RWPE2 (cell line): ENCODE measurements at regions not wholly inside any gene's neighbourhood (a gene's known extent, or its start where the extent isn't known, plus 50 kb on each side); places are given as distances from the start of the nearest gene placed in this dataset.

Experiments
- ATAC-seq: fragments of 200-7000 bp; cut with Tn5 transposase; 3 replicates; pipeline ENCODE4 v1.9.1; 2021; ENCODE audit warnings: low read depth
- DNase-seq: peaks from one replicate; pipeline ENCODE4 v3.0.0-alpha.2; 2020; ENCODE audit warnings: low spot score
- H3K27ac ChIP-seq: fragments of 450-650 bp; 2 replicates; pipeline ENCODE4 v1.5.1; 2017; ENCODE audit warnings: mild to moderate bottlenecking; ENCODE audit not compliant: poor library complexity, severe bottlenecking
- H3K27me3 ChIP-seq: fragments of 250-450 bp; sonication (Bioruptor Pico); 2 replicates; pipeline ENCODE4 v1.5.1; 2021; ENCODE audit warnings: mild to moderate bottlenecking, moderate library complexity; ENCODE audit not compliant: insufficient read depth, poor library complexity, severe bottlenecking
- H3K36me3 ChIP-seq: fragments of 250-450 bp; sonication (Bioruptor Pico); 2 replicates; pipeline ENCODE4 v1.5.1; 2020; ENCODE audit warnings: low read depth, mild to moderate bottlenecking, moderate library complexity
- H3K4me1 ChIP-seq: fragments of 250-450 bp; sonication (Bioruptor Pico); 2 replicates; pipeline ENCODE4 v1.5.1; 2021; ENCODE audit warnings: mild to moderate bottlenecking, moderate library complexity; ENCODE audit not compliant: insufficient read depth, poor library complexity, severe bottlenecking
- H3K4me3 ChIP-seq: fragments of 250-450 bp; sonication (Bioruptor Pico); 2 replicates; pipeline ENCODE4 v1.5.1; 2021; ENCODE audit warnings: mild to moderate bottlenecking, moderate library complexity; ENCODE audit not compliant: severe bottlenecking
- H3K9me3 ChIP-seq: fragments of 250-450 bp; sonication (Bioruptor Pico); 2 replicates; pipeline ENCODE4 v1.5.1; 2021; ENCODE audit warnings: mild to moderate bottlenecking, moderate library complexity; ENCODE audit not compliant: severe bottlenecking
- CTCF ChIP-seq: fragments of 450-650 bp; IDR thresholded peaks from one replicate; pipeline ENCODE4 v1.5.1; 2017; ENCODE audit warnings: mild to moderate bottlenecking, moderate library complexity; ENCODE audit not compliant: poor library complexity, severe bottlenecking

- no peaks in the 10 kb centered on the region for H3K4me1 ChIP-seq
- no peaks in the 10 kb centered on the region for H3K36me3 ChIP-seq
- peaks cover 18% of the 10 kb centered on the region for H3K27me3 ChIP-seq
- no peak for ATAC-seq
- no peak for DNase-seq
- no peaks in the 10 kb centered on the region for H3K9me3 ChIP-seq
- no peak for TF ChIP-seq CTCF
- no peak overlapping the region for H3K27ac ChIP-seq
- H3K4me3 ChIP-seq: no peak overlapping the region
Observed at GRCh38 chr1:37131281-37131680, 97.0 kb upstream of the GRIK3 start.

GRCh38 chr1:37133276-37134145 lies 99.2 kb upstream of the GRIK3 start:
- H3K9me3 ChIP-seq: no peaks in the 10 kb centered on the region
- no peak for ATAC-seq
- TF ChIP-seq CTCF: no peak
- H3K27me3 ChIP-seq: peaks cover 18% of the 10 kb centered on the region
- H3K4me1 ChIP-seq: no peaks in the 10 kb centered on the region
- no peak overlapping the region for H3K27ac ChIP-seq
- H3K4me3 ChIP-seq: no peak overlapping the region
- no peak for DNase-seq
- no peaks in the 10 kb centered on the region for H3K36me3 ChIP-seq

- DNase-seq (no peak), ATAC-seq (no peak)
- H3K9me3 ChIP-seq: no peaks in the 10 kb centered on the region
- no peaks in the 10 kb centered on the region for H3K4me1 ChIP-seq
- no peak for TF ChIP-seq CTCF
- peaks cover 18% of the 10 kb centered on the region for H3K27me3 ChIP-seq
- H3K36me3 ChIP-seq: no peaks in the 10 kb centered on the region
- H3K4me3 ChIP-seq: no peak overlapping the region
- no peak overlapping the region for H3K27ac ChIP-seq
Observed at GRCh38 chr1:37134599-37134998, 100.3 kb upstream of the GRIK3 start.

- Histone ChIP-seq H3K4me3 (no peak overlapping the region), H3K36me3 (no peaks in the 10 kb centered on the region), H3K27me3 (peaks cover 18% of the 10 kb centered on the region), H3K27ac (no peak overlapping the region), H3K4me1 (no peaks in the 10 kb centered on the region), H3K9me3 (no peaks in the 10 kb centered on the region)
- ATAC-seq (no peak), DNase-seq (no peak)
- TF ChIP-seq CTCF: no peak
Observed at GRCh38 chr1:37135032-37135431, 100.7 kb upstream of the GRIK3 start.

GRCh38 chr1:37137014-37137413 lies 102.7 kb upstream of the GRIK3 start:
- DNase-seq: no peak
- no peak for TF ChIP-seq CTCF
- Histone ChIP-seq H3K36me3 (no peaks in the 10 kb centered on the region), H3K27ac (no peak overlapping the region), H3K4me1 (no peaks in the 10 kb centered on the region), H3K27me3 (peaks cover 18% of the 10 kb centered on the region), H3K4me3 (no peak overlapping the region), H3K9me3 (no peaks in the 10 kb centered on the region)
- no peak for ATAC-seq
